ENCODE measurements at regions not wholly inside any gene's neighbourhood (a gene's known extent, or its start where the extent isn't known, plus 50 kb on each side); places are given as distances from the start of the nearest gene placed in this dataset.
A peak's percentile ranks its signal among the peaks of the same experiment; 100 is the strongest.

DNA sequence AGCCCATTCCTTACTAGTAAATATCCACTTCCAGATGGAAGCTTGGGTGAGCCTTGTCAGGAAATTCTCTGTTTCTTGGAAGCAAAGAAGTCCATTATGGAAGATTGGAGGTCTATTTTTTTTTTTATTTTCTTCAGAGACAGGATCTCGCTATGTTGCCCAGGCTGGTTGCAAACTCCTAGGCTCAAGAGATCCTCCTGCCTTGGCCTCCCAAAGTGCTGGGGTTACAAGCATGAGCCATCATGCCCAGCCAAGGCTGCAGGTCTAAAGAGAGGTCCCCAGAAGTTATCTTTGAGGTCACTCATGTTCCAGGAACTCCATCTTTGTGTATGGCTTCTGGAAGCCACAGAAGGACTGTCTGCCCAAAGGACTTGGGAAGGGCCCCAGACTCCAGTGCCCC is 255.3 kb downstream of the LY86 start:
- Histone ChIP-seq H2BK120ac (ENCODE audit: insufficient read depth, low read length, poor library complexity) (peak overlapping the region; percentile 82), H3K4me3 (ENCODE audit: low read depth, low read length) (no peak overlapping the region), H3K79me1 (ENCODE audit: low read length) (peaks cover 24% of the 10 kb centered on the region), H3K14ac (ENCODE audit: low read length) (peak overlapping the region; percentile 59), H2BK5ac (ENCODE audit: low read depth, low read length, poor library complexity) (peak overlapping the region; percentile 81), H3K36me3 (ENCODE audit: control insufficient read depth in 1 of 2, insufficient read depth in 2 of 2, low read length in 2 of 2) (no peaks in the 10 kb centered on the region), H3K4me2 (ENCODE audit: low read length) (no peak overlapping the region), H3K27me3 (ENCODE audit: insufficient read depth, low read length) (no peaks in the 10 kb centered on the region), H3K9ac (ENCODE audit: low read length) (no peak overlapping the region), H2AK5ac (ENCODE audit: low read length) (peak overlapping the region; percentile 49), H3K79me2 (ENCODE audit: control insufficient read depth, insufficient read depth, low read length, poor library complexity) (peaks cover 5% of the 10 kb centered on the region), H4K91ac (ENCODE audit: low read depth, low read length) (peak overlapping the region; percentile 84), H2AFZ (ENCODE audit: insufficient read depth, low read length, poor library complexity) (no peak overlapping the region), H3K4ac (ENCODE audit: low read depth, low read length) (peak overlapping the region; percentile 77), H3K4me1 (ENCODE audit: control insufficient read depth in 1 of 2, insufficient read depth in 2 of 2, low read length in 2 of 2) (peaks cover 18 to 26% of the 10 kb centered on the region in 2 experiments), H3K23ac (ENCODE audit: low read length) (no peak overlapping the region), H3K9me3 (ENCODE audit: insufficient read depth, low read depth, low read length) (no peaks in the 10 kb centered on the region), H3K27ac (ENCODE audit: low read depth, low read length) (peak overlapping the region; percentile 97), H2BK12ac (ENCODE audit: low read length) (peak overlapping the region; percentile 93), H4K12ac (ENCODE audit: low read depth, low read length) (no peak overlapping the region), H3K18ac (ENCODE audit: low read length) (peak overlapping the region; percentile 29), H4K8ac (ENCODE audit: low read depth, low read length) (peak overlapping the region; percentile 61)
- WGBS (ENCODE audit: extremely low coverage, insufficient coverage, insufficient read length) = no CpG with 5 or more reads among the region's 1 CpG
- DNase-seq = no peak

DNA sequence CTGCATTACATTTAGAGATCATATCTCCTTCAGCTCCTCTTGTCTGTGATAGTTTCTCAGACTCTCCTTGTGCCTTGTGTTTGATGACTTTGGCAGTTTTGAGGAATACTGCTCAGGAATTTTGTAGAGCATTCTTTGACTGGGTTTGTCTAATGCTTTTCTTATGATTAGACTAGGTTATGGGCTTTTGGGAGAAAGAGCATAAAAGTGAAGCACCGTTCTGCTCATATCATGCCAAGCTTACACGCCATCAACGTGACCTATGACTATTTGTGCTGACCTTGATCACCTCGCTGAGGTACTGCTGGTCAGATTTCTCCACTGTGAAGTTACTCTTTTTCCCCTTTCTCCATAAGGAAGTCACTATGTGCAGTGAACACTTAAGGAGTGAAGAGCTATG is 256.0 kb downstream of the LY86 start:
- H2BK5ac ChIP-seq (ENCODE audit: low read depth, low read length, poor library complexity) = no peak overlapping the region
- peak; percentile 50 to 62 for DNase-seq
- no peak overlapping the region for H3K14ac ChIP-seq (ENCODE audit: low read length)
- no peak overlapping the region for H3K4me2 ChIP-seq (ENCODE audit: low read length)
- no peak overlapping the region for H4K12ac ChIP-seq (ENCODE audit: low read depth, low read length)
- no peaks in the 10 kb centered on the region for H3K36me3 ChIP-seq (ENCODE audit: control insufficient read depth in 1 of 2, insufficient read depth in 2 of 2, low read length in 2 of 2)
- H2AFZ ChIP-seq (ENCODE audit: insufficient read depth, low read length, poor library complexity) = no peak overlapping the region
- no CpG with 5 or more reads among the region's 4 CpGs for WGBS (ENCODE audit: extremely low coverage, insufficient coverage, insufficient read length)
- H3K4me3 ChIP-seq (ENCODE audit: low read depth, low read length) = no peak overlapping the region
- no peak overlapping the region for H3K27ac ChIP-seq (ENCODE audit: low read depth, low read length)
- no peak overlapping the region for H3K18ac ChIP-seq (ENCODE audit: low read length)
- H3K4ac ChIP-seq (ENCODE audit: low read depth, low read length) = no peak overlapping the region
- H3K79me1 ChIP-seq (ENCODE audit: low read length) = peaks cover 26% of the 10 kb centered on the region
- H3K9me3 ChIP-seq (ENCODE audit: insufficient read depth, low read depth, low read length) = no peaks in the 10 kb centered on the region
- peaks cover 18 to 26% of the 10 kb centered on the region in 2 experiments for H3K4me1 ChIP-seq (ENCODE audit: control insufficient read depth in 1 of 2, insufficient read depth in 2 of 2, low read length in 2 of 2)
- H3K23ac ChIP-seq (ENCODE audit: low read length) = no peak overlapping the region
- H2BK12ac ChIP-seq (ENCODE audit: low read length) = no peak overlapping the region
- peaks cover 5% of the 10 kb centered on the region for H3K79me2 ChIP-seq (ENCODE audit: control insufficient read depth, insufficient read depth, low read length, poor library complexity)
- H4K8ac ChIP-seq (ENCODE audit: low read depth, low read length) = no peak overlapping the region
- no peak overlapping the region for H2BK120ac ChIP-seq (ENCODE audit: insufficient read depth, low read length, poor library complexity)
- no peak overlapping the region for H2AK5ac ChIP-seq (ENCODE audit: low read length)
- no peaks in the 10 kb centered on the region for H3K27me3 ChIP-seq (ENCODE audit: insufficient read depth, low read length)
- H3K9ac ChIP-seq (ENCODE audit: low read length) = no peak overlapping the region
- H4K91ac ChIP-seq (ENCODE audit: low read depth, low read length) = no peak overlapping the region

DNA sequence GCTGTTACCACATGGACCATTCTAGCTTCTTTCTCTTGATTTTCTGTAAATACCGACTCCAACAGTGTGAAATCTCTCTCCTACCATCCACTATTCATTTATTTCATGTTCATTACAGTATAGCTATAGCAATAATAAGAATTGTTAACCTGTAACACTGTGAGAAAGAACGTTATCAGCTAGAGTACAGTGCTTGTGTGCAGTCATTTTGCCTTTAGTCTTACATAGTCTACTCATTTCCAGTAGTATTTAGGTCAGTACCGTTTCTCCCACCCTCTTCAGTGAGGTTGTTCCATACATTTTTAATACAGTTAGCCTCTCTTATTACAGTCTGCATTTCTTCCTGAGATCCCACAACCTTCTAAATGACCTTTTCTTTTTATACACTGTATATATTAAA is 257.1 kb downstream of the LY86 start:
- no CpG with 5 or more reads among the region's 3 CpGs for WGBS (ENCODE audit: extremely low coverage, insufficient coverage, insufficient read length)

DNA sequence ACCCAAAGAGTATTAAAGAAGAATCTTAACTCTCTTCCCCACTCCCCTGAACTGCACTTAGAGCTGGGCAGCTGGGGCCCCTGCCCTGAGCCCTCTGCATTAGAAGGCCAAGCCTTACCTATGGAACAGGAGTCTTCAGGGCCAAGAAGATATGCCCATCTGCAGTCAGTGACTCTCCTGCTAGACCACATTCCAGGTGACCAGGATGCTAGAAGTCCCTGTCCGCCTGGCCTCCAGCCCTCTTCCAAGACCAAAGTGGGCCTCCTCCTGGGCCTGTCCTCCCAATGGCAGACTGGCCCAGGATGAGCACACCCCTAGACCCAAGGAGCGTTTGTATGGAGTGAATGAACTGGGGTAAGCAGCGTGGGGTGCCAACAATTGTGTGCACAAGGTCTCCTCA is 259.1 kb downstream of the LY86 start:
- H2BK5ac ChIP-seq (ENCODE audit: low read depth, low read length, poor library complexity) = no peak overlapping the region
- peak; percentile 56 to 71 for DNase-seq
- H2AK5ac ChIP-seq (ENCODE audit: low read length) = no peak overlapping the region
- no peak overlapping the region for H3K4me2 ChIP-seq (ENCODE audit: low read length)
- no peak overlapping the region for H4K8ac ChIP-seq (ENCODE audit: low read depth, low read length)
- no peak overlapping the region for H3K4ac ChIP-seq (ENCODE audit: low read depth, low read length)
- H3K9ac ChIP-seq (ENCODE audit: low read length) = no peak overlapping the region
- no peak overlapping the region for H4K12ac ChIP-seq (ENCODE audit: low read depth, low read length)
- peaks cover 19% of the 10 kb centered on the region for H3K79me1 ChIP-seq (ENCODE audit: low read length)
- no peak overlapping the region for H3K4me3 ChIP-seq (ENCODE audit: low read depth, low read length)
- peak overlapping the region; percentile 4 for H2BK12ac ChIP-seq (ENCODE audit: low read length)
- H3K36me3 ChIP-seq (ENCODE audit: control insufficient read depth in 1 of 2, insufficient read depth in 2 of 2, low read length in 2 of 2) = no peaks in the 10 kb centered on the region
- no peak overlapping the region for H3K23ac ChIP-seq (ENCODE audit: low read length)
- no CpG with 5 or more reads among the region's 3 CpGs for WGBS (ENCODE audit: extremely low coverage, insufficient coverage, insufficient read length)
- peaks cover 2% of the 10 kb centered on the region for H3K79me2 ChIP-seq (ENCODE audit: control insufficient read depth, insufficient read depth, low read length, poor library complexity)
- H3K27me3 ChIP-seq (ENCODE audit: insufficient read depth, low read length) = no peaks in the 10 kb centered on the region
- H3K4me1 ChIP-seq (ENCODE audit: control insufficient read depth in 1 of 2, insufficient read depth in 2 of 2, low read length in 2 of 2) = peaks cover 8 to 16% of the 10 kb centered on the region in 2 experiments
- H2AFZ ChIP-seq (ENCODE audit: insufficient read depth, low read length, poor library complexity) = no peak overlapping the region
- no peaks in the 10 kb centered on the region for H3K9me3 ChIP-seq (ENCODE audit: insufficient read depth, low read depth, low read length)
- peak overlapping the region; percentile 1 for H3K18ac ChIP-seq (ENCODE audit: low read length)
- H2BK120ac ChIP-seq (ENCODE audit: insufficient read depth, low read length, poor library complexity) = peak overlapping the region; percentile 45
- H3K14ac ChIP-seq (ENCODE audit: low read length) = no peak overlapping the region
- H4K91ac ChIP-seq (ENCODE audit: low read depth, low read length) = peak overlapping the region; percentile 38
- no peak overlapping the region for H3K27ac ChIP-seq (ENCODE audit: low read depth, low read length)

More for the DNA sequence above, 257.1 kb downstream of the LY86 start:
- Histone ChIP-seq H3K27me3 (ENCODE audit: insufficient read depth, low read length) (no peaks in the 10 kb centered on the region), H3K4me2 (ENCODE audit: low read length) (no peak overlapping the region), H3K14ac (ENCODE audit: low read length) (no peak overlapping the region), H3K18ac (ENCODE audit: low read length) (no peak overlapping the region), H3K4me3 (ENCODE audit: low read depth, low read length) (no peak overlapping the region), H3K27ac (ENCODE audit: low read depth, low read length) (no peak overlapping the region), H2BK5ac (ENCODE audit: low read depth, low read length, poor library complexity) (no peak overlapping the region), H3K4me1 (ENCODE audit: control insufficient read depth in 1 of 2, insufficient read depth in 2 of 2, low read length in 2 of 2) (peaks cover 17 to 26% of the 10 kb centered on the region in 2 experiments), H4K8ac (ENCODE audit: low read depth, low read length) (no peak overlapping the region), H2BK120ac (ENCODE audit: insufficient read depth, low read length, poor library complexity) (no peak overlapping the region), H3K9ac (ENCODE audit: low read length) (no peak overlapping the region), H2AK5ac (ENCODE audit: low read length) (no peak overlapping the region), H4K91ac (ENCODE audit: low read depth, low read length) (no peak overlapping the region), H2AFZ (ENCODE audit: insufficient read depth, low read length, poor library complexity) (no peak overlapping the region), H3K36me3 (ENCODE audit: control insufficient read depth in 1 of 2, insufficient read depth in 2 of 2, low read length in 2 of 2) (no peaks in the 10 kb centered on the region), H3K9me3 (ENCODE audit: insufficient read depth, low read depth, low read length) (no peaks in the 10 kb centered on the region), H3K23ac (ENCODE audit: low read length) (no peak overlapping the region), H3K79me2 (ENCODE audit: control insufficient read depth, insufficient read depth, low read length, poor library complexity) (peaks cover 5% of the 10 kb centered on the region), H4K12ac (ENCODE audit: low read depth, low read length) (no peak overlapping the region), H2BK12ac (ENCODE audit: low read length) (no peak overlapping the region), H3K79me1 (ENCODE audit: low read length) (peaks cover 31% of the 10 kb centered on the region), H3K4ac (ENCODE audit: low read depth, low read length) (no peak overlapping the region)
- DNase-seq = no peak
